EH (cell line): ENCODE measurements at regions not wholly inside any gene's neighbourhood (a gene's known extent, or its start where the extent isn't known, plus 50 kb on each side); places are given as distances from the start of the nearest gene placed in this dataset.
A peak's percentile ranks its signal among the peaks of the same experiment; 100 is the strongest.
"Not testable (repeated sequence)": the region's sequence is repeated elsewhere in the genome, so short reads cannot be mapped to it uniquely, and the experiment has no call there.

Experiments
- DNase-seq: peaks from one replicate; pipeline ENCODE4 v3.0.0-alpha.2; 2015; ENCODE audit warnings: low read depth

- no peak for DNase-seq
Observed at GRCh38 chr11:105429096-105429910, 180.6 kb upstream of the GRIA4 start.

GRCh38 chr11:105407101-105407500 is 202.8 kb upstream of the GRIA4 start:
- no peak for DNase-seq

GRCh38 chr11:105401269-105401809 is 208.5 kb upstream of the GRIA4 start:
- DNase-seq, result no peak

GRCh38 chr11:105399511-105399910 is 210.4 kb upstream of the GRIA4 start:
- no peak for DNase-seq

- DNase-seq, result no peak
Observed at GRCh38 chr11:105398636-105399035, 211.2 kb upstream of the GRIA4 start.

GRCh38 chr11:105393326-105393725 is 216.5 kb upstream of the GRIA4 start:
- DNase-seq, result no peak

GRCh38 chr11:105392556-105392955 is 217.3 kb upstream of the GRIA4 start:
- peak; percentile 46 for DNase-seq

GRCh38 chr11:105389952-105390351 is 219.9 kb upstream of the GRIA4 start:
- DNase-seq, result no peak

GRCh38 chr11:105388006-105388405 is 221.9 kb upstream of the GRIA4 start:
- DNase-seq, result no peak

GRCh38 chr11:105381941-105382340 is 227.9 kb upstream of the GRIA4 start:
- DNase-seq, result no peak

- no peak for DNase-seq
Observed at GRCh38 chr11:105377870-105378269, 232.0 kb upstream of the GRIA4 start.

- DNase-seq, result no peak
Observed at GRCh38 chr11:105372206-105372605, 232.6 kb upstream of the CARD18 start.

- no peak for DNase-seq
Observed at GRCh38 chr11:105371311-105371710, 231.7 kb upstream of the CARD18 start.

- DNase-seq, result peak; percentile 16
Observed at GRCh38 chr11:105368711-105369110, 229.1 kb upstream of the CARD18 start.

GRCh38 chr11:105367129-105367528 is 227.6 kb upstream of the CARD18 start:
- no peak for DNase-seq

- DNase-seq, result no peak
Observed at GRCh38 chr11:105361651-105362050, 222.1 kb upstream of the CARD18 start.

GRCh38 chr11:105357764-105358163 is 218.2 kb upstream of the CARD18 start:
- DNase-seq, result peak; percentile 52

GRCh38 chr11:105357146-105357545 is 217.6 kb upstream of the CARD18 start:
- no peak for DNase-seq

- DNase-seq, result not testable (repeated sequence)
Observed at GRCh38 chr11:105349867-105350266, 210.3 kb upstream of the CARD18 start.

- peak; percentile 2 for DNase-seq
Observed at GRCh38 chr11:105344938-105345337, 205.4 kb upstream of the CARD18 start.

- no peak for DNase-seq
Observed at GRCh38 chr11:105334025-105334714, 194.6 kb upstream of the CARD18 start.

- DNase-seq, result no peak
Observed at GRCh38 chr11:105333153-105333552, 193.6 kb upstream of the CARD18 start.

- no peak for DNase-seq
Observed at GRCh38 chr11:105332171-105332570, 192.6 kb upstream of the CARD18 start.
